Loucy (cell line): ENCODE measurements at regions not wholly inside any gene's neighbourhood (a gene's known extent, or its start where the extent isn't known, plus 50 kb on each side); places are given as distances from the start of the nearest gene placed in this dataset.

ENCODE experiments used
- CTCF ChIP-seq: fragments of 200-600 bp; sonication (generic); conservative IDR thresholded peaks from 2 replicates; pipeline ENCODE4 v1.5.1; 2014; ENCODE audit warnings: mild to moderate bottlenecking, antibody characterized with exemption, low read length
- EZH2phosphoT487 ChIP-seq: fragments of 200-600 bp; IDR thresholded peaks from 2 replicates; pipeline ENCODE4 v1.6.1; 2018; ENCODE audit warnings: antibody characterized with exemption, mild to moderate bottlenecking, moderate library complexity, borderline replicate concordance

DNA sequence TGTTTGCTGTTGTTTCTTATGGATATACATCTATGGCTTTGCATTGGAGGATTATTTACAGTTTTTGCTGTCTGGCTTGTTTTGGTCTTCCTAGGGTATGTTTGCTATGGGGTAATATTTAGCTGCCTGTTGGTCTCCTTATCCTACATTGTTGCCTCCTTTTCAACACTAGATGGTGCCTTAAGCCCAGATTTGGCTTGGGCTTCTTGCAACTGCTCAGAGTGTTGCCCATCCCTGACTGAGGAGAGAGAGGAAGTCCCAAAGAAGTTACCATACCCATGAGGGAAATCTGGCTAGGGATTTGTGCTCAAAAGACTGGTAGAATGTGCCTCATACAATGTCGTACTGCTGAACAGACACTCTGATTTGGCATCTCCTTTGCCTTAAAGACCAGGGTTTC, 94.6 kb upstream of the MUCL1 start:
- peak; percentile 89 for TF ChIP-seq CTCF
- TF ChIP-seq EZH2phosphoT487 = no peak
